RWPE1 (cell line): ENCODE measurements at regions not wholly inside any gene's neighbourhood (a gene's known extent, or its start where the extent isn't known, plus 50 kb on each side); places are given as distances from the start of the nearest gene placed in this dataset.

Experiments used
- CTCF ChIA-PET: fragments of 350-600 bp; sonication (Branson Sonifier 250); formaldehyde crosslinking; extraction: SDS; loops from one replicate; lab custom pipeline; 2021; lab: Yijun Ruan, JAX
- POLR2A ChIA-PET: fragments of 400-600 bp; formaldehyde crosslinking; extraction: SDS; loops from one replicate; lab custom pipeline; 2020; ENCODE audit warnings: antibody characterized with exemption; ENCODE audit not compliant: low non-redundant PET; lab: Yijun Ruan, JAX
- DNase-seq: peaks from one replicate; pipeline ENCODE4 v3.0.0; 2012; ENCODE audit warnings: low spot score
- H3K27ac ChIP-seq: fragments of 450-650 bp; 2 replicates; pipeline ENCODE4 v1.5.1; 2017
- CTCF ChIP-seq: fragments of 450-650 bp; conservative IDR thresholded peaks from 2 replicates; pipeline ENCODE4 v1.5.1; 2017; ENCODE audit warnings: low read depth, mild to moderate bottlenecking

- no peak overlapping the region for H3K27ac ChIP-seq
- POLR2A ChIA-PET, result no interaction called here
- TF ChIP-seq CTCF, result no peak
- DNase-seq, result no peak
- CTCF ChIA-PET, result no interaction called here
Observed at GRCh38 chr14:85310491-85311272, 219.3 kb upstream of the FLRT2 start.

GRCh38 chr14:85313560-85314207 lies 216.3 kb upstream of the FLRT2 start:
- no peak for TF ChIP-seq CTCF
- CTCF ChIA-PET, result interaction anchor here (0.8 kb wide), 1 partner anchor 206 kb away, joined by 3 read pairs; no protein-coding TSS in a partner anchor
- H3K27ac ChIP-seq, result no peak overlapping the region
- DNase-seq, result no peak
- POLR2A ChIA-PET, result no interaction called here

GRCh38 chr14:85315290-85315689 lies 214.7 kb upstream of the FLRT2 start:
- POLR2A ChIA-PET, result no interaction called here
- CTCF ChIA-PET, result no interaction called here
- H3K27ac ChIP-seq, result no peak overlapping the region
- DNase-seq, result no peak
- no peak for TF ChIP-seq CTCF

GRCh38 chr14:85315733-85316290 lies 214.1 kb upstream of the FLRT2 start:
- ChIA-PET CTCF (interaction anchor here (0.6 kb wide), 1 partner anchor 66 kb away, joined by 3 read pairs; no protein-coding TSS in a partner anchor), POLR2A (no interaction called here)
- TF ChIP-seq CTCF, result no peak
- H3K27ac ChIP-seq, result no peak overlapping the region
- no peak for DNase-seq

GRCh38 chr14:85316701-85317410 lies 213.1 kb upstream of the FLRT2 start:
- CTCF ChIA-PET, result no interaction called here

More at GRCh38 chr14:85316701-85317410, 213.1 kb upstream of the FLRT2 start:
- DNase-seq, result no peak
- no peak overlapping the region for H3K27ac ChIP-seq
- POLR2A ChIA-PET, result no interaction called here
- TF ChIP-seq CTCF, result no peak
